CD14-positive monocyte (primary cell): ENCODE measurements at regions not wholly inside any gene's neighbourhood (a gene's known extent, or its start where the extent isn't known, plus 50 kb on each side); places are given as distances from the start of the nearest gene placed in this dataset.

Experiments used
- DNase-seq, 3 donors: peaks; one replicate each; pipeline ENCODE4 v3.0.0-alpha.2; 2011 to 2022
- H2AFZ ChIP-seq: 2 replicates; pipeline ENCODE4 v1.6.0; 2012; ENCODE audit warnings: mild to moderate bottlenecking, low read depth, low read length, inconsistent platforms; ENCODE audit not compliant: insufficient read depth, poor library complexity, severe bottlenecking
- H3K27ac ChIP-seq, 2 donors: 1 replicate in 1 of 2; 2 replicates in 1 of 2; pipeline ENCODE4 v1.5.1; 2012 to 2013; ENCODE audit warnings: low read length in 2 of 2, control low read depth in 1 of 2, inconsistent platforms in 1 of 2, low read depth in 1 of 2, mild to moderate bottlenecking in 1 of 2
- H3K27me3 ChIP-seq, 2 donors: one replicate each; pipeline versions ENCODE4 v1.6.0 to v1.6.1; 2011 to 2013; ENCODE audit warnings: low read length in 2 of 2; ENCODE audit not compliant: control insufficient read depth in 2 of 2, insufficient read depth in 2 of 2
- H3K36me3 ChIP-seq, 2 donors: replicated peaks in 1 of 2; 1 replicate in 1 of 2; 2 replicates in 1 of 2; pipeline versions ENCODE4 v1.5.1 to v1.6.1; 2012 to 2013; ENCODE audit warnings: low read length in 2 of 2, control low read depth in 1 of 2, inconsistent platforms in 1 of 2, mild to moderate bottlenecking in 1 of 2; ENCODE audit not compliant: insufficient read depth in 2 of 2, control insufficient read depth in 1 of 2
- H3K4me1 ChIP-seq, 2 donors: 1 replicate in 1 of 2; 2 replicates in 1 of 2; pipeline versions ENCODE4 v1.5.1 to v1.6.1; 2012 to 2013; ENCODE audit warnings: low read length in 2 of 2, control low read depth in 1 of 2, inconsistent platforms in 1 of 2, mild to moderate bottlenecking in 1 of 2, moderate library complexity in 1 of 2; ENCODE audit not compliant: insufficient read depth in 2 of 2, control insufficient read depth in 1 of 2
- H3K4me2 ChIP-seq: replicated peaks from 2 replicates; pipeline ENCODE3; 2012; ENCODE audit warnings: low read length, moderate library complexity, mild to moderate bottlenecking; ENCODE audit not compliant: poor library complexity, severe bottlenecking; ENCODE audit errors: extremely low read depth
- H3K4me3 ChIP-seq, 3 experiments: fragments of 200-600 bp in 1 of 3; sonication (generic) in 1 of 3; replicated peaks in 1 of 3; 1 replicate in 2 of 3; 2 replicates in 1 of 3; pipeline ENCODE4 v1.5.1; 2011 to 2013; ENCODE audit warnings: low read length in 3 of 3, mild to moderate bottlenecking in 3 of 3, control low read depth in 2 of 3, low read depth in 2 of 3, inconsistent platforms in 1 of 3, moderate library complexity in 1 of 3
- H3K79me2 ChIP-seq: 2 replicates; pipeline ENCODE4 v1.6.0; 2012; ENCODE audit warnings: mild to moderate bottlenecking, control low read depth, inconsistent platforms, low read length, moderate library complexity; ENCODE audit not compliant: insufficient read depth
- H3K9ac ChIP-seq: 2 replicates; pipeline ENCODE4 v1.6.0; 2017; ENCODE audit warnings: low read length, mild to moderate bottlenecking; ENCODE audit not compliant: insufficient read depth, poor library complexity, severe bottlenecking
- H3K9me3 ChIP-seq, 2 donors: replicated peaks in 1 of 2; 1 replicate in 1 of 2; 2 replicates in 1 of 2; pipeline versions ENCODE4 v1.5.1 to v1.6.1; 2012 to 2013; ENCODE audit warnings: low read length in 2 of 2, control low read depth in 1 of 2; ENCODE audit not compliant: control insufficient read depth in 1 of 2, insufficient read depth in 1 of 2
- H4K20me1 ChIP-seq: 2 replicates; pipeline ENCODE4 v1.6.0; 2012; ENCODE audit warnings: mild to moderate bottlenecking, low read length, control low read depth, moderate library complexity; ENCODE audit not compliant: insufficient read depth
- H3K27ac Mint-ChIP-seq, 7 donors: one replicate each; pipeline ENCODE4 v1.8.0; 2020; ENCODE audit warnings: mild to moderate bottlenecking in 7 of 7, mixed read lengths in 7 of 7, moderate library complexity in 6 of 7, inconsistent platforms in 2 of 7
- H3K27me3 Mint-ChIP-seq, 3 donors: one replicate each; pipeline ENCODE4 v1.8.0; 2021 to 2022; ENCODE audit warnings: low read depth in 3 of 3, mild to moderate bottlenecking in 3 of 3, mixed read lengths in 3 of 3, moderate library complexity in 3 of 3, inconsistent platforms in 1 of 3
- H3K36me3 Mint-ChIP-seq, 2 donors: one replicate each; pipeline ENCODE4 v1.8.0; 2020; ENCODE audit warnings: mixed read lengths in 2 of 2, inconsistent platforms in 1 of 2, mild to moderate bottlenecking in 1 of 2
- H3K4me1 Mint-ChIP-seq: one replicate; pipeline ENCODE4 v1.8.0; 2020; ENCODE audit warnings: mild to moderate bottlenecking, mixed read lengths
- H3K4me3 Mint-ChIP-seq, 2 donors: one replicate each; pipeline ENCODE4 v1.8.0; 2020; ENCODE audit warnings: mild to moderate bottlenecking in 2 of 2, mixed read lengths in 2 of 2, moderate library complexity in 1 of 2
- H3K9me3 Mint-ChIP-seq, 7 donors: one replicate each; pipeline ENCODE4 v1.8.0; 2020 to 2022; ENCODE audit warnings: mixed read lengths in 7 of 7, mild to moderate bottlenecking in 6 of 7, moderate library complexity in 6 of 7, inconsistent platforms in 2 of 7
- CTCF ChIP-seq: fragments of 200-600 bp; IDR thresholded peaks from one replicate; pipeline ENCODE4 v1.8.0; 2022; ENCODE audit warnings: antibody characterized with exemption, mild to moderate bottlenecking
- WGBS: methylation state at CpG from one replicate; pipeline ENCODE4 v1.1.5; 2013; ENCODE audit warnings: missing lambda C conversion rate; ENCODE audit not compliant: insufficient coverage; 5-methylcytosine and 5-hydroxymethylcytosine counted together
- intact Hi-C, 2 donors: fragments of 100-400 bp; cut with micrococcal nuclease; formaldehyde crosslinking; loops; one replicate each; pipeline versions ENCODE4 v1.15.0 to v1.15.1; 2023

GRCh38 chr5:116813906-116814305, 239.3 kb upstream of the SEMA6A start:
- Mint-ChIP-seq H3K4me1 (no peaks in the 10 kb centered on the region), H3K9me3 (peaks cover 0 to 12% (median 0%) of the 10 kb centered on the region in 7 donors)
- H3K9me3 ChIP-seq: no peaks in the 10 kb centered on the region

GRCh38 chr5:116813356-116813755, 238.7 kb upstream of the SEMA6A start:
- Histone ChIP-seq H3K27ac (no peak overlapping the region), H3K27me3 (no peaks in the 10 kb centered on the region), H3K9ac (no peak overlapping the region), H3K4me1 (no peaks in the 10 kb centered on the region), H4K20me1 (no peaks in the 10 kb centered on the region), H3K4me2 (no peak overlapping the region), H3K9me3 (no peaks in the 10 kb centered on the region), H3K36me3 (no peaks in the 10 kb centered on the region), H2AFZ (no peak overlapping the region), H3K79me2 (no peaks in the 10 kb centered on the region), H3K4me3 (no peak overlapping the region)
- peaks cover 0 to 10% (median 0%) of the 10 kb centered on the region in 7 donors for H3K9me3 Mint-ChIP-seq
- H3K27ac Mint-ChIP-seq: no peak overlapping the region
- H3K27me3 Mint-ChIP-seq: peaks cover 0 to under 1% (median 0%) of the 10 kb centered on the region in 3 donors
- H3K36me3 Mint-ChIP-seq: no peaks in the 10 kb centered on the region
- WGBS: no CpG with 5 or more reads among the region's 2 CpGs
- H3K4me3 Mint-ChIP-seq: no peak overlapping the region
- no peaks in the 10 kb centered on the region for H3K4me1 Mint-ChIP-seq
- intact Hi-C loops: no loop called here
- no peak for TF ChIP-seq CTCF
- no peak for DNase-seq

More at GRCh38 chr5:116813906-116814305, 239.3 kb upstream of the SEMA6A start:
- Histone ChIP-seq H2AFZ (no peak overlapping the region), H3K9ac (no peak overlapping the region), H4K20me1 (no peaks in the 10 kb centered on the region), H3K4me3 (no peak overlapping the region), H3K4me2 (no peak overlapping the region), H3K27me3 (no peaks in the 10 kb centered on the region), H3K36me3 (no peaks in the 10 kb centered on the region), H3K79me2 (no peaks in the 10 kb centered on the region), H3K27ac (no peak overlapping the region), H3K4me1 (no peaks in the 10 kb centered on the region)
- Mint-ChIP-seq H3K27ac (no peak overlapping the region), H3K36me3 (no peaks in the 10 kb centered on the region), H3K27me3 (peaks cover 0 to 2% (median 0%) of the 10 kb centered on the region in 3 donors), H3K4me3 (no peak overlapping the region)
- TF ChIP-seq CTCF: no peak
- no CpG with 5 or more reads among the region's 2 CpGs for WGBS
- intact Hi-C loops: no loop called here
- DNase-seq: no peak
